ENCODE measurements at regions not wholly inside any gene's neighbourhood (a gene's known extent, or its start where the extent isn't known, plus 50 kb on each side); places are given as distances from the start of the nearest gene placed in this dataset.

GRCh38 chr15:31155151-31155550 is 53.6 kb upstream of the TRPM1 start:
- TF ChIP-seq POLR2A (IDR thresholded peaks at IDR 0.05): no peak
- no peak for TF ChIP-seq CTCF (IDR thresholded peaks at IDR 0.05 in 4 of 5, conservative IDR thresholded peaks at IDR 0.05 in 1 of 5)

All from gastrocnemius medialis (tissue), 4 donors.